ENCODE measurements at regions not wholly inside any gene's neighbourhood (a gene's known extent, or its start where the extent isn't known, plus 50 kb on each side); places are given as distances from the start of the nearest gene placed in this dataset.
A peak's percentile ranks its signal among the peaks of the same experiment; 100 is the strongest.

DNA sequence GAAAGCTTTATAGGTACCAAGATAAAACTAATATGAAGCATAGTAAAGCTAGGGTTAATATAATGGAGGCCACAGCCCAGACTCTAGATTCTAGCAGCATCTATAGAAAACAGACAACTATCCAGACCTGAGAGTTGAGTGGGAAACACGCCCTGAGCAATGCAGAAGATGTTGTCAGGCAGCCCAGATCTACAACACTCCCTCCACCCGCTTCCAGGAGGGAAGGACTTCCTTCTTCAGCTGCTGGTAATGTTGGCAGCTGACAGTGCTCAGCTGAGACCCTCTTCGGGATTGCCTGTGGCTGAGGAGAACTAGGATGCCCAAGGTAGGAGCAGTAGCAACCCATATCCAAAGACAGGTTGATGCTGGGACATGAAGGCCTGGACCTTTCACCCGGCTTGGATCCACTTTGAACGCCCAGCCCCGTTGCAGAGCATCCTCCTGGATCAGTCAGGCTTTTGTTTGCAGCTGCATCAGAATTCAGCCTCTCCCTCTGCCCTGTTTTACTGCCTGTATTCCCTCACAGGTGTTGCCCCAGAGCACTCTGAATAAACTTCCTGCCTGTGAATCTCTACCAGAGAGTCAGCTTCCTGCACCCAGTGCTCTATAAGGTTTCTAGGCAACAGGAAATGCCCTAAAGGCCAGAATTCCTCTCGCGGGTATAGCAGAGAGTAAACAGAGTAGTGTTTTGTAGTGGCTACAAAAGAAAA, 174.7 kb upstream of the IL12A start:
- H3K9me3 Mint-ChIP-seq: no peaks in the 10 kb centered on the region
- Histone ChIP-seq H3K9me3 (ENCODE audit: control insufficient read depth in 1 of 2, low read length in 2 of 2) (no peaks in the 10 kb centered on the region), H3K4me1 (ENCODE audit: insufficient read depth, low read length) (no peaks in the 10 kb centered on the region), H3K4me3 (ENCODE audit: low read length in 2 of 2) (no peak overlapping the region), H3K27ac (ENCODE audit: low read depth, low read length) (no peak overlapping the region), H3K36me3 (ENCODE audit: insufficient read depth, low read length) (no peaks in the 10 kb centered on the region), H3K27me3 (ENCODE audit: insufficient read depth, low read length) (no peaks in the 10 kb centered on the region)
- no peak overlapping the region for H3K4me3 Mint-ChIP-seq
- no peak for DNase-seq
- H3K27me3 Mint-ChIP-seq: peaks cover 6% of the 10 kb centered on the region in 2 donors
- ChIA-PET POLR2A (ENCODE audit: partially characterized antibody) (no interaction called here), CTCF (ENCODE audit: partially characterized antibody) (no interaction called here)
- intact Hi-C loops (cut with micrococcal nuclease): no loop called here
- H3K4me1 Mint-ChIP-seq: no peaks in the 10 kb centered on the region
- no peaks in the 10 kb centered on the region for H3K36me3 Mint-ChIP-seq
- H3K27ac Mint-ChIP-seq: no peak overlapping the region

- no peaks in the 10 kb centered on the region for H3K9me3 Mint-ChIP-seq
- CTCF ChIA-PET (ENCODE audit: partially characterized antibody): no interaction called here
- H3K4me1 Mint-ChIP-seq: no peaks in the 10 kb centered on the region
- Histone ChIP-seq H3K27ac (ENCODE audit: low read depth, low read length) (no peak overlapping the region), H3K36me3 (ENCODE audit: insufficient read depth, low read length) (no peaks in the 10 kb centered on the region), H3K4me3 (ENCODE audit: low read length in 2 of 2) (no peak overlapping the region), H3K27me3 (ENCODE audit: insufficient read depth, low read length) (no peaks in the 10 kb centered on the region), H3K4me1 (ENCODE audit: insufficient read depth, low read length) (no peaks in the 10 kb centered on the region), H3K9me3 (ENCODE audit: control insufficient read depth in 1 of 2, low read length in 2 of 2) (no peaks in the 10 kb centered on the region)
- POLR2A ChIA-PET (ENCODE audit: partially characterized antibody): no interaction called here
- no peak overlapping the region for H3K4me3 Mint-ChIP-seq
- H3K36me3 Mint-ChIP-seq: no peaks in the 10 kb centered on the region
- intact Hi-C loops (cut with micrococcal nuclease): no loop called here
- H3K27me3 Mint-ChIP-seq: peaks cover 6% of the 10 kb centered on the region in 2 donors
- DNase-seq: no peak
- H3K27ac Mint-ChIP-seq: no peak overlapping the region
Measured at GRCh38 chr3:159816512-159816911, 172.1 kb upstream of the IL12A start.

- Mint-ChIP-seq H3K27ac (no peak overlapping the region), H3K27me3 (peaks cover 6 to 9% of the 10 kb centered on the region in 2 donors), H3K36me3 (no peaks in the 10 kb centered on the region), H3K9me3 (no peaks in the 10 kb centered on the region), H3K4me3 (no peak overlapping the region), H3K4me1 (no peaks in the 10 kb centered on the region)
- Histone ChIP-seq H3K4me3 (ENCODE audit: low read length in 2 of 2) (no peak overlapping the region), H3K36me3 (ENCODE audit: insufficient read depth, low read length) (no peaks in the 10 kb centered on the region), H3K4me1 (ENCODE audit: insufficient read depth, low read length) (no peaks in the 10 kb centered on the region), H3K9me3 (ENCODE audit: control insufficient read depth in 1 of 2, low read length in 2 of 2) (no peaks in the 10 kb centered on the region), H3K27ac (ENCODE audit: low read depth, low read length) (no peak overlapping the region), H3K27me3 (ENCODE audit: insufficient read depth, low read length) (no peaks in the 10 kb centered on the region)
- ChIA-PET CTCF (ENCODE audit: partially characterized antibody) (interaction anchor here (1.1 kb wide), 1 partner anchor 10 kb away, joined by 3 read pairs; no protein-coding TSS in a partner anchor), POLR2A (ENCODE audit: partially characterized antibody) (no interaction called here)
- DNase-seq: no peak
- intact Hi-C loops (cut with micrococcal nuclease): no loop called here
Measured at GRCh38 chr3:159817126-159817525, 171.5 kb upstream of the IL12A start.

- Mint-ChIP-seq H3K27me3 (peaks cover 6 to 11% of the 10 kb centered on the region in 2 donors), H3K36me3 (no peaks in the 10 kb centered on the region), H3K9me3 (no peaks in the 10 kb centered on the region), H3K4me1 (no peaks in the 10 kb centered on the region), H3K27ac (no peak overlapping the region), H3K4me3 (no peak overlapping the region)
- H3K4me1 ChIP-seq (ENCODE audit: insufficient read depth, low read length): no peaks in the 10 kb centered on the region
- H3K4me3 ChIP-seq (ENCODE audit: low read length in 2 of 2): no peak overlapping the region
- no peaks in the 10 kb centered on the region for H3K27me3 ChIP-seq (ENCODE audit: insufficient read depth, low read length)
- H3K27ac ChIP-seq (ENCODE audit: low read depth, low read length): no peak overlapping the region
- no peak for DNase-seq
- H3K9me3 ChIP-seq (ENCODE audit: control insufficient read depth in 1 of 2, low read length in 2 of 2): no peaks in the 10 kb centered on the region
- ChIA-PET POLR2A (ENCODE audit: partially characterized antibody) (no interaction called here), CTCF (ENCODE audit: partially characterized antibody) (interaction anchor here (1.1 kb wide), 1 partner anchor 11 kb away, joined by 3 read pairs; no protein-coding TSS in a partner anchor)
- H3K36me3 ChIP-seq (ENCODE audit: insufficient read depth, low read length): no peaks in the 10 kb centered on the region
- intact Hi-C loops (cut with micrococcal nuclease): no loop called here
Measured at GRCh38 chr3:159817571-159817970, 171.1 kb upstream of the IL12A start.

DNA sequence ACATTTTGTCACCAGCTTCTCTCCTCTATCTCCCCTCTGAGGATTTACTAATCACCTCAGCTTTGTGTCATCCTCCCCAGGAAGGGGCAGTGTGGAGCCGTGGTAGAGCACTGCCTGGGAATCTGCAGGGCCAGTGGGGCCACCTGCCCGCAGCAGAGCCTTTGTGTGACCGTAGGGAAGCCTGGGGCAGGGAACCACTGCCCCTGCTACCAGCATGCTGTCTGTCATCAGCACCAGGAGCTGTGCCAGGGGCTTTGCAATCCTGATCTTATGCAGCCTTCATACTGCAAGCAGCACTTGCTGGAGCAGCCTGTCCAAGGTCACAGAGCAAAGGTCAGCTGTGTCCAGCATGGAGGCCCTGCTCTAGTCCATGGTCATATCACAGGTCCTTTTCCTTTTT, 170.2 kb upstream of the IL12A start:
- no peaks in the 10 kb centered on the region for H3K9me3 ChIP-seq (ENCODE audit: control insufficient read depth in 1 of 2, low read length in 2 of 2)
- H3K4me3 Mint-ChIP-seq: no peak overlapping the region
- peaks cover 9 to 11% of the 10 kb centered on the region in 2 donors for H3K27me3 Mint-ChIP-seq
- H3K4me1 ChIP-seq (ENCODE audit: insufficient read depth, low read length): no peaks in the 10 kb centered on the region
- H3K4me1 Mint-ChIP-seq: no peaks in the 10 kb centered on the region
- CTCF ChIA-PET (ENCODE audit: partially characterized antibody): interaction anchor here (1.1 kb wide), 1 partner anchor 12 kb away, joined by 3 read pairs; no protein-coding TSS in a partner anchor
- intact Hi-C loops (cut with micrococcal nuclease): no loop called here
- no peak overlapping the region for H3K4me3 ChIP-seq (ENCODE audit: low read length in 2 of 2)
- no peaks in the 10 kb centered on the region for H3K36me3 ChIP-seq (ENCODE audit: insufficient read depth, low read length)
- no peak overlapping the region for H3K27ac Mint-ChIP-seq
- no peak overlapping the region for H3K27ac ChIP-seq (ENCODE audit: low read depth, low read length)
- no peaks in the 10 kb centered on the region for H3K27me3 ChIP-seq (ENCODE audit: insufficient read depth, low read length)
- H3K36me3 Mint-ChIP-seq: no peaks in the 10 kb centered on the region
- POLR2A ChIA-PET (ENCODE audit: partially characterized antibody): no interaction called here
- H3K9me3 Mint-ChIP-seq: no peaks in the 10 kb centered on the region
- DNase-seq: peak in 1 of 5 donors; percentile 9

- Histone ChIP-seq H3K27ac (ENCODE audit: low read depth, low read length) (no peak overlapping the region), H3K4me1 (ENCODE audit: insufficient read depth, low read length) (no peaks in the 10 kb centered on the region), H3K9me3 (ENCODE audit: control insufficient read depth in 1 of 2, low read length in 2 of 2) (no peaks in the 10 kb centered on the region), H3K4me3 (ENCODE audit: low read length in 2 of 2) (no peak overlapping the region), H3K36me3 (ENCODE audit: insufficient read depth, low read length) (no peaks in the 10 kb centered on the region), H3K27me3 (ENCODE audit: insufficient read depth, low read length) (no peaks in the 10 kb centered on the region)
- intact Hi-C loops (cut with micrococcal nuclease): no loop called here
- Mint-ChIP-seq H3K27ac (no peak overlapping the region), H3K4me3 (no peak overlapping the region), H3K4me1 (no peaks in the 10 kb centered on the region), H3K27me3 (peaks cover 9 to 11% of the 10 kb centered on the region in 2 donors), H3K9me3 (no peaks in the 10 kb centered on the region), H3K36me3 (no peaks in the 10 kb centered on the region)
- no peak for DNase-seq
- CTCF ChIA-PET (ENCODE audit: partially characterized antibody): interaction anchor here (1.3 kb wide), 1 partner anchor 9 kb away, joined by 3 read pairs; no protein-coding TSS in a partner anchor
- POLR2A ChIA-PET (ENCODE audit: partially characterized antibody): no interaction called here
Measured at GRCh38 chr3:159818997-159819500, 169.6 kb upstream of the IL12A start.

- Mint-ChIP-seq H3K4me3 (no peak overlapping the region), H3K9me3 (no peaks in the 10 kb centered on the region), H3K36me3 (no peaks in the 10 kb centered on the region), H3K27me3 (peaks cover 11% of the 10 kb centered on the region in 2 donors), H3K4me1 (no peaks in the 10 kb centered on the region), H3K27ac (no peak overlapping the region)
- no peak overlapping the region for H3K4me3 ChIP-seq (ENCODE audit: low read length in 2 of 2)
- H3K4me1 ChIP-seq (ENCODE audit: insufficient read depth, low read length): no peaks in the 10 kb centered on the region
- no peaks in the 10 kb centered on the region for H3K9me3 ChIP-seq (ENCODE audit: control insufficient read depth in 1 of 2, low read length in 2 of 2)
- no peaks in the 10 kb centered on the region for H3K36me3 ChIP-seq (ENCODE audit: insufficient read depth, low read length)
- POLR2A ChIA-PET (ENCODE audit: partially characterized antibody): no interaction called here
- intact Hi-C loops (cut with micrococcal nuclease): no loop called here
- H3K27ac ChIP-seq (ENCODE audit: low read depth, low read length): no peak overlapping the region
- no peaks in the 10 kb centered on the region for H3K27me3 ChIP-seq (ENCODE audit: insufficient read depth, low read length)
- no peak for DNase-seq
- CTCF ChIA-PET (ENCODE audit: partially characterized antibody): interaction anchor here (1.3 kb wide), 1 partner anchor 8 kb away, joined by 3 read pairs; no protein-coding TSS in a partner anchor
Measured at GRCh38 chr3:159819676-159820075, 169.0 kb upstream of the IL12A start.

Data from CD4-positive, alpha-beta memory T cell (primary cell).